CD8-positive, alpha-beta memory T cell (primary cell): ENCODE measurements at regions not wholly inside any gene's neighbourhood (a gene's known extent, or its start where the extent isn't known, plus 50 kb on each side); places are given as distances from the start of the nearest gene placed in this dataset.

ENCODE experiments used
- CTCF ChIA-PET: fragments of 350-600 bp; sonication (Branson Sonifier 250); formaldehyde crosslinking; loops from one replicate; lab custom pipeline; 2021; ENCODE audit warnings: antibody characterized with exemption; lab: Charles Lee
- POLR2A ChIA-PET: fragments of 350-600 bp; sonication (Branson Sonifier 250); formaldehyde crosslinking; loops from one replicate; lab custom pipeline; 2021; ENCODE audit warnings: antibody characterized with exemption; lab: Charles Lee
- DNase-seq, 5 donors: peaks; one replicate each; pipeline versions ENCODE4 v3.0.0 to v3.0.0-alpha.2; 2020 to 2022; ENCODE audit warnings: mixed read lengths in 1 of 5
- H3K27ac ChIP-seq: one replicate; pipeline ENCODE4 v1.7.0; 2013; ENCODE audit warnings: low read depth, mild to moderate bottlenecking, low read length, moderate library complexity
- H3K27me3 ChIP-seq: 2 replicates; pipeline ENCODE4 v1.7.0; 2013; ENCODE audit warnings: low read length, mild to moderate bottlenecking; ENCODE audit not compliant: insufficient read depth, poor library complexity, severe bottlenecking
- H3K36me3 ChIP-seq: 2 replicates; pipeline ENCODE4 v1.7.0; 2013; ENCODE audit warnings: mild to moderate bottlenecking, low read length, moderate library complexity; ENCODE audit not compliant: insufficient read depth
- H3K4me1 ChIP-seq: 2 replicates; pipeline ENCODE4 v1.7.0; 2013; ENCODE audit warnings: mild to moderate bottlenecking, low read length, moderate library complexity; ENCODE audit not compliant: insufficient read depth
- H3K4me3 ChIP-seq: 2 replicates; pipeline ENCODE4 v1.7.0; 2013; ENCODE audit warnings: mild to moderate bottlenecking, low read length
- H3K9me3 ChIP-seq: 2 replicates; pipeline ENCODE4 v1.7.0; 2013; ENCODE audit warnings: mild to moderate bottlenecking, low read length
- H3K27ac Mint-ChIP-seq, 8 donors: one replicate each; pipeline ENCODE4 v1.8.0; 2020 to 2021; ENCODE audit warnings: mixed read lengths in 8 of 8, mild to moderate bottlenecking in 6 of 8, inconsistent platforms in 3 of 8, moderate library complexity in 3 of 8
- H3K27me3 Mint-ChIP-seq, 2 donors: one replicate each; pipeline ENCODE4 v1.8.0; 2020 to 2021; ENCODE audit warnings: mixed read lengths in 2 of 2, mild to moderate bottlenecking in 1 of 2, moderate library complexity in 1 of 2
- H3K36me3 Mint-ChIP-seq, 3 donors: one replicate each; pipeline ENCODE4 v1.8.0; 2020 to 2021; ENCODE audit warnings: mixed read lengths in 3 of 3, inconsistent platforms in 1 of 3, mild to moderate bottlenecking in 1 of 3
- H3K4me1 Mint-ChIP-seq, 3 donors: one replicate each; pipeline ENCODE4 v1.8.0; 2020 to 2021; ENCODE audit warnings: mixed read lengths in 3 of 3, inconsistent platforms in 1 of 3, mild to moderate bottlenecking in 1 of 3
- H3K4me3 Mint-ChIP-seq, 7 donors: one replicate each; pipeline ENCODE4 v1.8.0; 2020 to 2021; ENCODE audit warnings: mixed read lengths in 7 of 7, mild to moderate bottlenecking in 6 of 7, moderate library complexity in 4 of 7, inconsistent platforms in 2 of 7
- H3K9me3 Mint-ChIP-seq, 5 donors: one replicate each; pipeline ENCODE4 v1.8.0; 2020 to 2022; ENCODE audit warnings: mixed read lengths in 5 of 5, mild to moderate bottlenecking in 3 of 5, moderate library complexity in 2 of 5, inconsistent platforms in 1 of 5

- Mint-ChIP-seq H3K27me3 (no peaks in the 10 kb centered on the region), H3K9me3 (peaks cover 5 to 15% (median 8%) of the 10 kb centered on the region in 5 donors), H3K27ac (no peak overlapping the region), H3K4me3 (no peak overlapping the region), H3K4me1 (no peaks in the 10 kb centered on the region), H3K36me3 (no peaks in the 10 kb centered on the region)
- H3K27ac ChIP-seq: no peak overlapping the region
- no peaks in the 10 kb centered on the region for H3K36me3 ChIP-seq
- H3K4me1 ChIP-seq: no peaks in the 10 kb centered on the region
- no peaks in the 10 kb centered on the region for H3K27me3 ChIP-seq
- ChIA-PET CTCF (no interaction called here), POLR2A (no interaction called here)
- no peak overlapping the region for H3K4me3 ChIP-seq
- no peak for DNase-seq
- no peaks in the 10 kb centered on the region for H3K9me3 ChIP-seq
These were observed 290.5 kb downstream of the ADGRL2 start for GRCh38 chr1:82091265-82091664.

DNA sequence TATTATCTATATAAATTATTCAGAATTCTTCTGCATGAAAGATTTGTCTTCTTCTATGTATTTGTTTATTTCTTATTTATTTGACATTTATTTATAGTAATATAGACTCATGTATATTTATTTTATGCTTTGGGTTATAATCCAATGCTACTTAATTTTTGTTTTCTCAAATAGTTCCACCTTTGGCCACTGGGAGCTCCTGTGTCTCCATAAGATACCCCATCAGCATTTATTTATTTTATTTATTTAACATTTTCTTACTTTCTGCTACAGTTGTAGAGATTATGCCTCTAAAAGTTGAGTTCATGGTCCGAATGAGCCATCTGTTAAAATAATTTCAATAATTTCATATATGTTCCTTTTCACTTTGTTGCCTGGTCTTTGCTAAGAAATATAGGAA, 289.4 kb downstream of the ADGRL2 start:
- H3K9me3 Mint-ChIP-seq: peaks cover 5 to 16% (median 7%) of the 10 kb centered on the region in 5 donors
- H3K9me3 ChIP-seq: no peaks in the 10 kb centered on the region

DNA sequence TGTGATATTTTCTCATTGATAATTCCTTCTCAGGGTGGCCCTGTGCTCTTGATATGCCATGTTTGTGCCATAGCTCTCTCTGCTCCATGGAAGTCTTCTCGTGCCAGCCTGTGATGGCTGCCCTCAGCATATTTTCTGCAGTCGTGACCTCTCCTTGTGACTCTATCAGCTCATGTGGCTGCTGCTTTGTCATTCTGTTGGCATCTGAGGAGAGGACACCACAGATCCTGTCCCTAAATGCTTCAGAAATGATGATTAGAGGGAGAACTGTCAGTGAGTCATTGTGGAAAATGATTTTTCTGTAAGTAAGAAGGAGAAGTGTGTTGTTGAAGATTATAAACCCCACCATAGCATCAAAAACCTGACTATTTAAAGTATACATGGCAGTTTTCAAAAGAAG, 286.0 kb downstream of the ADGRL2 start:
- no peaks in the 10 kb centered on the region for H3K4me1 ChIP-seq
- POLR2A ChIA-PET: no interaction called here
- Mint-ChIP-seq H3K4me3 (no peak overlapping the region), H3K4me1 (no peaks in the 10 kb centered on the region), H3K36me3 (no peaks in the 10 kb centered on the region), H3K27ac (no peak overlapping the region), H3K27me3 (no peaks in the 10 kb centered on the region), H3K9me3 (peaks cover 3 to 20% (median 5%) of the 10 kb centered on the region in 5 donors)
- DNase-seq: no peak
- H3K36me3 ChIP-seq: no peaks in the 10 kb centered on the region
- H3K9me3 ChIP-seq: no peaks in the 10 kb centered on the region
- no peaks in the 10 kb centered on the region for H3K27me3 ChIP-seq
- no peak overlapping the region for H3K27ac ChIP-seq
- H3K4me3 ChIP-seq: no peak overlapping the region
- CTCF ChIA-PET: no interaction called here

More for the DNA sequence above, 289.4 kb downstream of the ADGRL2 start:
- ChIA-PET CTCF (no interaction called here), POLR2A (no interaction called here)
- Histone ChIP-seq H3K4me3 (no peak overlapping the region), H3K27ac (no peak overlapping the region), H3K36me3 (no peaks in the 10 kb centered on the region), H3K27me3 (no peaks in the 10 kb centered on the region), H3K4me1 (no peaks in the 10 kb centered on the region)
- H3K36me3 Mint-ChIP-seq: no peaks in the 10 kb centered on the region
- DNase-seq: no peak
- H3K4me3 Mint-ChIP-seq: no peak overlapping the region
- no peaks in the 10 kb centered on the region for H3K4me1 Mint-ChIP-seq
- no peaks in the 10 kb centered on the region for H3K27me3 Mint-ChIP-seq
- H3K27ac Mint-ChIP-seq: no peak overlapping the region

- Histone ChIP-seq H3K27ac (no peak overlapping the region), H3K9me3 (no peaks in the 10 kb centered on the region), H3K27me3 (no peaks in the 10 kb centered on the region), H3K36me3 (no peaks in the 10 kb centered on the region), H3K4me3 (no peak overlapping the region), H3K4me1 (no peaks in the 10 kb centered on the region)
- ChIA-PET CTCF (no interaction called here), POLR2A (no interaction called here)
- H3K27me3 Mint-ChIP-seq: no peaks in the 10 kb centered on the region
- no peaks in the 10 kb centered on the region for H3K4me1 Mint-ChIP-seq
- DNase-seq: no peak
- peaks cover 2 to 12% (median 5%) of the 10 kb centered on the region in 5 donors for H3K9me3 Mint-ChIP-seq
- no peaks in the 10 kb centered on the region for H3K36me3 Mint-ChIP-seq
- no peak overlapping the region for H3K27ac Mint-ChIP-seq
- no peak overlapping the region for H3K4me3 Mint-ChIP-seq
These were observed 278.9 kb downstream of the ADGRL2 start for GRCh38 chr1:82079607-82080006.

GRCh38 chr1:82073659-82074058, 272.9 kb downstream of the ADGRL2 start:
- H3K4me3 Mint-ChIP-seq: no peak overlapping the region
- H3K27ac ChIP-seq: no peak overlapping the region
- POLR2A ChIA-PET: no interaction called here
- H3K9me3 ChIP-seq: no peaks in the 10 kb centered on the region
- no peak for DNase-seq
- no peaks in the 10 kb centered on the region for H3K36me3 Mint-ChIP-seq
- H3K9me3 Mint-ChIP-seq: peaks cover 0 to 4% (median 3%) of the 10 kb centered on the region in 5 donors
- H3K27ac Mint-ChIP-seq: no peak overlapping the region
- H3K27me3 Mint-ChIP-seq: peaks cover 0 to 2% of the 10 kb centered on the region in 2 donors
- no peaks in the 10 kb centered on the region for H3K4me1 Mint-ChIP-seq
- no peaks in the 10 kb centered on the region for H3K27me3 ChIP-seq
- no peaks in the 10 kb centered on the region for H3K36me3 ChIP-seq
- H3K4me3 ChIP-seq: no peak overlapping the region
- CTCF ChIA-PET: no interaction called here
- no peaks in the 10 kb centered on the region for H3K4me1 ChIP-seq

DNA sequence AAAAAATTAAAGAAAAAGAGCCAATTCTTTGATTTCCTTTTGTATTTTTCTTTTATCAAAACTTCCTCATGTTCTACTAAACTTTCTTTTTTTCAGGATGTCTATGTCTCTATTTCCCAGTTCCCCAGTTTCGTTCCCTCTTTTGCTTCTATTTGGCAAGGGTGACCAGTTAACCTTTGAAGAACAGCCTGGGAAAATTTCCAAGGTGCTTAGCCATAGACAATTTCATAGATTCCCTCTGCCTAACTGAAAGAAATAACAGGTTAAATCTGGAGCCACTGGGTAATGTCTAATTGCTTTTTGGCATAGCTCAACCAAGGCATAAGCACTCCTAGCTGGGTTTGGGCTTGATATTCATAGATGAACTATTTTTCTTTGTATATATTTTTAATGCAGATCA, 272.3 kb downstream of the ADGRL2 start:
- Histone ChIP-seq H3K36me3 (no peaks in the 10 kb centered on the region), H3K27me3 (no peaks in the 10 kb centered on the region), H3K27ac (no peak overlapping the region), H3K9me3 (no peaks in the 10 kb centered on the region), H3K4me3 (no peak overlapping the region), H3K4me1 (no peaks in the 10 kb centered on the region)
- Mint-ChIP-seq H3K27ac (no peak overlapping the region), H3K9me3 (peaks cover 0 to 4% (median 3%) of the 10 kb centered on the region in 5 donors), H3K4me1 (no peaks in the 10 kb centered on the region), H3K4me3 (no peak overlapping the region), H3K36me3 (no peaks in the 10 kb centered on the region), H3K27me3 (peaks cover 0 to 2% of the 10 kb centered on the region in 2 donors)
- CTCF ChIA-PET: no interaction called here
- POLR2A ChIA-PET: no interaction called here
- no peak for DNase-seq

- Mint-ChIP-seq H3K4me1 (no peaks in the 10 kb centered on the region), H3K27me3 (no peaks in the 10 kb centered on the region), H3K36me3 (no peaks in the 10 kb centered on the region), H3K27ac (no peak overlapping the region), H3K9me3 (peaks cover 0 to 10% (median 2%) of the 10 kb centered on the region in 5 donors), H3K4me3 (no peak overlapping the region)
- Histone ChIP-seq H3K27me3 (no peaks in the 10 kb centered on the region), H3K27ac (no peak overlapping the region), H3K9me3 (no peaks in the 10 kb centered on the region), H3K36me3 (no peaks in the 10 kb centered on the region), H3K4me1 (no peaks in the 10 kb centered on the region), H3K4me3 (no peak overlapping the region)
- ChIA-PET POLR2A (no interaction called here), CTCF (no interaction called here)
- DNase-seq: no peak
These were observed 265.2 kb downstream of the ADGRL2 start for GRCh38 chr1:82065916-82066315.

GRCh38 chr1:82064691-82065090, 264.0 kb downstream of the ADGRL2 start:
- no peaks in the 10 kb centered on the region for H3K36me3 ChIP-seq
- H3K4me3 Mint-ChIP-seq: no peak overlapping the region
- peaks cover 0 to 12% (median 2%) of the 10 kb centered on the region in 5 donors for H3K9me3 Mint-ChIP-seq
- H3K27ac Mint-ChIP-seq: no peak overlapping the region
- no peak overlapping the region for H3K4me3 ChIP-seq
- H3K4me1 ChIP-seq: no peaks in the 10 kb centered on the region
- no peak overlapping the region for H3K27ac ChIP-seq
- no peaks in the 10 kb centered on the region for H3K4me1 Mint-ChIP-seq
- DNase-seq: no peak
- ChIA-PET POLR2A (no interaction called here), CTCF (no interaction called here)
- H3K27me3 Mint-ChIP-seq: no peaks in the 10 kb centered on the region
- no peaks in the 10 kb centered on the region for H3K27me3 ChIP-seq
- no peaks in the 10 kb centered on the region for H3K36me3 Mint-ChIP-seq
- no peaks in the 10 kb centered on the region for H3K9me3 ChIP-seq

- Mint-ChIP-seq H3K4me1 (no peaks in the 10 kb centered on the region), H3K9me3 (peaks cover 1 to 22% (median 5%) of the 10 kb centered on the region in 5 donors), H3K27ac (no peak overlapping the region), H3K36me3 (no peaks in the 10 kb centered on the region), H3K27me3 (no peaks in the 10 kb centered on the region), H3K4me3 (no peak overlapping the region)
- no peaks in the 10 kb centered on the region for H3K9me3 ChIP-seq
- no peaks in the 10 kb centered on the region for H3K4me1 ChIP-seq
- no peak for DNase-seq
- no peak overlapping the region for H3K27ac ChIP-seq
- CTCF ChIA-PET: interaction anchor here (0.5 kb wide), 1 partner anchor 21 kb away, joined by 3 read pairs; no protein-coding TSS in a partner anchor
- no peaks in the 10 kb centered on the region for H3K36me3 ChIP-seq
- POLR2A ChIA-PET: no interaction called here
- H3K4me3 ChIP-seq: no peak overlapping the region
- no peaks in the 10 kb centered on the region for H3K27me3 ChIP-seq
These were observed 261.5 kb downstream of the ADGRL2 start for GRCh38 chr1:82062206-82062605.
